Astrocyte of the cerebellum (primary cell): ENCODE measurements at regions not wholly inside any gene's neighbourhood (a gene's known extent, or its start where the extent isn't known, plus 50 kb on each side); places are given as distances from the start of the nearest gene placed in this dataset.

Experiments
- DNase-seq: peaks from one replicate; pipeline ENCODE4 v3.0.0-alpha.2; 2011; ENCODE audit warnings: low read depth
- H3K4me3 ChIP-seq: 2 replicates; pipeline ENCODE4 v1.5.1; 2011; ENCODE audit warnings: mild to moderate bottlenecking, low read depth, low read length, moderate library complexity
- in situ Hi-C: cut with HindIII; loops from 2 replicates; pipeline ENCODE4 v1.10.0; 2017; ENCODE audit warnings: low sequenced_read_pairs
- TF ChIP-seq, protein P1 (sequence below): IDR thresholded peaks from 2 replicates; pipeline ENCODE4 v1.5.1; 2012; ENCODE audit warnings: low read length, low read depth, moderate library complexity, mild to moderate bottlenecking; ENCODE audit errors: missing control alignments

DNA sequence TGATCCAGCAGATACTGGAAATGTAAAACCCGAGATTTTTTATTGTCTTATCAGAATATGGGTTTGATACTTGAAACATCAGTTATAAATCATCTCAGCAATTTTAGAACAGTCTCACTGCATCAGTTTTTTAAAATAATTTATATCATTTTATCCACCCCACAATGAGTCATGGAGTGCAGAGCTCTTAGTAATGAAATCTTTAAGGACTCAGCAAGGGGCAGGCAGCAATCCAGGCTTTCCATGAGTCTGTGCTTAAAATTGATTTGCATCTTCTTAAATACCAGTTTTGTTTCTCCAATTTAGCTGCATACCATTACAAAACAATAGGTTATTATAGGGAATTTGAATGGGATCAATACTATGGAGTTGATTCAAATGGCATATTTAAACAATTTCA lies 832.3 kb downstream of the C6orf118 start:
- no peak overlapping the region for H3K4me3 ChIP-seq
- peak; percentile 57 for DNase-seq
- in situ Hi-C loops: no loop called here
- TF ChIP-seq, protein P1, sequence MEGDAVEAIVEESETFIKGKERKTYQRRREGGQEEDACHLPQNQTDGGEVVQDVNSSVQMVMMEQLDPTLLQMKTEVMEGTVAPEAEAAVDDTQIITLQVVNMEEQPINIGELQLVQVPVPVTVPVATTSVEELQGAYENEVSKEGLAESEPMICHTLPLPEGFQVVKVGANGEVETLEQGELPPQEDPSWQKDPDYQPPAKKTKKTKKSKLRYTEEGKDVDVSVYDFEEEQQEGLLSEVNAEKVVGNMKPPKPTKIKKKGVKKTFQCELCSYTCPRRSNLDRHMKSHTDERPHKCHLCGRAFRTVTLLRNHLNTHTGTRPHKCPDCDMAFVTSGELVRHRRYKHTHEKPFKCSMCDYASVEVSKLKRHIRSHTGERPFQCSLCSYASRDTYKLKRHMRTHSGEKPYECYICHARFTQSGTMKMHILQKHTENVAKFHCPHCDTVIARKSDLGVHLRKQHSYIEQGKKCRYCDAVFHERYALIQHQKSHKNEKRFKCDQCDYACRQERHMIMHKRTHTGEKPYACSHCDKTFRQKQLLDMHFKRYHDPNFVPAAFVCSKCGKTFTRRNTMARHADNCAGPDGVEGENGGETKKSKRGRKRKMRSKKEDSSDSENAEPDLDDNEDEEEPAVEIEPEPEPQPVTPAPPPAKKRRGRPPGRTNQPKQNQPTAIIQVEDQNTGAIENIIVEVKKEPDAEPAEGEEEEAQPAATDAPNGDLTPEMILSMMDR: no peak

DNA sequence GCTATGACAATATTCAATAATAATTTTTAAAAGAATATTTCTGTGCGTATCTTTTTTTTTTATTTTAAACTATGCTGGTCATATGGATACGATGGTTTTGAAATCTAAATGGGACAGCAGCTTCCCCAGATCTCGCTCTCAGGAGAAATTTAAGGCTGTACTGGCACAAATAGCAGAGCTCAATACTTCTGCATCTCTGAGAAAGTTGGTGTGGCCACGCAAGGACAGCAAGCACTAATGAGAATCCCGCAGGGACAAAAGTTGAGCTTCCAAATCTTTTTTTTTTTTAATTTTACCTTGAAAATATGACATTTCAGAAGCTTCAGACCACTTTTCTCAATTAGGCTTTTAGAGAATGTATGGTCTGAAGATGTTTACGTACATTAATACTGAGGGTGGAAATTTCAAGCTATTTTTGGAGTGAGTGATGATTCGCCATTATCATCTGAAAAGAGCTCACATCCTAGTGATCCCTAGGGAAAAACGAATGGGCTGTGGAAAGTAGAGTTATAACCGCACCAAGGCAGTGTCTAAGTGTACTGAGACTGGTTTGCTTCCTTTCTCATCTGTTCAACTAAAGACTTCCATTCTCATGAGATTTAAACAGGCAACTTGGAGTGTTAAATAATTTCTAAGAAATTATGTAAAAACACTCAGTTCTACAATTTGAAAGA lies 840.0 kb downstream of the C6orf118 start:
- H3K4me3 ChIP-seq: no peak overlapping the region
- no peak for DNase-seq
- TF ChIP-seq, protein P1: no peak
- in situ Hi-C loops: no loop called here

DNA sequence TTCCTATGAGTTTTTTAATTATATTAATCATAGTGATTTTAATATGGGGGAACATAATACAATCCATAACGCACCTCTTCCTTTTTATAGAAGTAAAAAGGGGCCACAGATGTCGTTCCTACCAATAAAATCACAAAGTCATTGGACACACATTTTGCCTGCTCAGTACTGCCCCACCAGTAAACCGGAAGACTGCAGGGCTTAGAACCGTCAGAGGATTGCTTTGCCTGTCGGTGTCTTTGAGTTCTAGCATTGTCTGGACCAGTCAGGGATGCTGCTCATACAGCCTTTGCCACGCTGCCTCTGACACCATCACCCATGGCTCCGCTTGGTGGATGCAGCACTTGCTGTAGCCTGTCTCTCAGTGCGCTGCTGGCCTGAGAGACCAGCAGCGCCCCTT lies 853.6 kb downstream of the C6orf118 start:
- in situ Hi-C loops: no loop called here
- TF ChIP-seq, protein P1: no peak
- no peak overlapping the region for H3K4me3 ChIP-seq
- no peak for DNase-seq

DNA sequence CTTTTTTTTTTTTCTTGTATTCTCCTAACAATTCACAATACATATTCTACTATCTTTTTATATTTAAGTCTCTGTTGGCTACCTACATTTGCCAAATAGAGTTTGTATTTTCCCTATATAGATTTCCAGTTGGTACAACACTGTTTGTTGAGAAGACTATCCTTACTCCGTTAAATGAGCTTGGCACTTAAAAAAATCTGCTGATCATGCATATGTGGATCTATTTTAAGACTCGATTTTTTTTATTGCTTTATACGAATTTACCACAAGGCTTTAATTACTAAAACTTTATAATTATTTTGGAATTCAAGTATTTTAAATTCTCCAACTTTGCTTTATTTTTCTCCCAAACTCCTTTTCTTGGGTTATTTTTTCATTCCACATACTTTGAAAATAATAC lies 855.6 kb downstream of the C6orf118 start:
- DNase-seq: no peak
- in situ Hi-C loops: no loop called here
- H3K4me3 ChIP-seq: no peak overlapping the region
- TF ChIP-seq, protein P1: no peak

DNA sequence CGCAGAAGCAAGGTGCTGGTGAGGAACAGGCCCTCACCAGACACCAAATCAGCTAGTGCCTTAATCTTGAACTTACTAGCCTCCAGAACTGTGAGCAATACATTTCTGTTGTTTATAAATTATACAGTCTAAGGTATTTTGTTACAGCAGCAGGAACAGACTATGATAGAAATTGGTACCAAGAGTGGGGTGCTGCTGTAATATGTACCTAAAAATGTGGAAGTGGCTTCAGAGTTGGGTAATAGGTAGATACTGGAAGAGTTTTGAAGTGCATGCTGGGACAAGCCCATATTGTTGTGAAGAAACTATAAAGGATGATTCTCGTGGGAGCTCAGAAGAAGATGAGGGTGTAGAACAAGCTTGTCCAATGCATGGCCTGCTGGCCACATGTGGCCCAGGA lies 866.8 kb downstream of the C6orf118 start:
- H3K4me3 ChIP-seq: no peak overlapping the region
- TF ChIP-seq, protein P1: no peak
- in situ Hi-C loops: no loop called here
- no peak for DNase-seq

DNA sequence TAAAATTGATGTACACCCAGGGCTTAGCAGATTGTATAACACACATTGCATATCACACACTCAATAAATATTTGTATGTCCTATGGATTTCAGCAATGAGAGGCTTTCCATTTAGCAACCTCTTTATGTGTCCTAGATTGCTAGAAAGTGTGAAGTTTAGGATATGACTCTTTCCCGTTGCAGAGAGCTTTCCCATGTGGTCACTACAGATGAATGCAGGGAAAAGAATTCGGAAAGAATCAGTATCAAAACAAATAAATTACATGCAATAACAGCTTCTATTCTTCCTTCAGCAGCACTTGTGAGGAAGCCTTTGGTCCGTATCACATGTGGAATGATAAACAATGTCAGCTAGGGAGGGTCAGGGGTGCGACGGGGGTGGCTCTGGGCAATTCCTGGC lies 870.1 kb downstream of the C6orf118 start:
- TF ChIP-seq, protein P1: no peak
- DNase-seq: no peak
- H3K4me3 ChIP-seq: no peak overlapping the region
- in situ Hi-C loops: no loop called here
